ENCODE measurements at regions not wholly inside any gene's neighbourhood (a gene's known extent, or its start where the extent isn't known, plus 50 kb on each side); places are given as distances from the start of the nearest gene placed in this dataset.

DNA sequence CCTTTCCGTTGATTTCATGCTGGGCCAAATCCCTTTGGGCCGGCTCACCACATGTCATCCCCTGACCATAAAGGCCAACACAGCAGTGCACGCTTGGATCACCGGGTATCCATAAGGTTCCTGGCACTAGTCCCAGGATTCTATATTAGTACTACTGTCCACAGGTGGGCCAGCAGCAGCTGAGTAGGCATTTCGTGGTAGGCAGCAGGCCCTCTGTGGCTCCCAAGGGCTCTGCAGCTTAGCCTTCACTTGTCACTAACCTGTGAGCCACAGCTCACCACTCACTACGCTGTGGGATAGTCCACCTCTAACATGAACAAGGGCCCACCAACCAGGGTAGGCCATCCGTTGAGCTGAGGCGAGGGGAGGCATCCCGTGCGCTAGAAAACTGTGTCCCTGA lies 89.2 kb upstream of the MALRD1 start:
- Mint-ChIP-seq H3K27ac (no peak overlapping the region), H3K27me3 (ENCODE audit: low read depth) (no peaks in the 10 kb centered on the region; the same call in 1 of the 2 replicates), H3K4me1 (no peaks in the 10 kb centered on the region), H3K36me3 (peaks cover 6% of the 10 kb centered on the region; the same call in 1 of the 2 replicates), H3K9me3 (peaks cover 24% of the 10 kb centered on the region), H3K4me3 (no peak overlapping the region)
- TF ChIP-seq E2F5 (CRISPR knock-in tag; IDR thresholded peaks at IDR 0.05) (no peak), ZNF423 (CRISPR knock-in tag; IDR thresholded peaks at IDR 0.05) (no peak), OVOL2 (CRISPR knock-in tag; IDR thresholded peaks at IDR 0.05; ENCODE audit: borderline replicate concordance) (no peak), ZNF121 (CRISPR knock-in tag; IDR thresholded peaks at IDR 0.05) (no peak), MXD4 (CRISPR knock-in tag; IDR thresholded peaks at IDR 0.05; ENCODE audit: borderline replicate concordance) (no peak), NR3C1 (CRISPR knock-in tag; conservative IDR thresholded peaks at IDR 0.05; ENCODE audit: low read depth) (no peak), ARID4B (CRISPR knock-in tag; IDR thresholded peaks at IDR 0.05; ENCODE audit: borderline replicate concordance) (no peak), NFATC4 (CRISPR knock-in tag; IDR thresholded peaks at IDR 0.05) (no peak), ZNF671 (CRISPR knock-in tag; IDR thresholded peaks at IDR 0.05) (no peak), ETV6 (CRISPR knock-in tag; IDR thresholded peaks at IDR 0.05) (no peak), PREB (CRISPR knock-in tag; IDR thresholded peaks at IDR 0.05; ENCODE audit: borderline replicate concordance) (no peak), GTF2I (CRISPR knock-in tag; conservative IDR thresholded peaks at IDR 0.05) (no peak)
- TF ChIP-seq, protein P1, sequence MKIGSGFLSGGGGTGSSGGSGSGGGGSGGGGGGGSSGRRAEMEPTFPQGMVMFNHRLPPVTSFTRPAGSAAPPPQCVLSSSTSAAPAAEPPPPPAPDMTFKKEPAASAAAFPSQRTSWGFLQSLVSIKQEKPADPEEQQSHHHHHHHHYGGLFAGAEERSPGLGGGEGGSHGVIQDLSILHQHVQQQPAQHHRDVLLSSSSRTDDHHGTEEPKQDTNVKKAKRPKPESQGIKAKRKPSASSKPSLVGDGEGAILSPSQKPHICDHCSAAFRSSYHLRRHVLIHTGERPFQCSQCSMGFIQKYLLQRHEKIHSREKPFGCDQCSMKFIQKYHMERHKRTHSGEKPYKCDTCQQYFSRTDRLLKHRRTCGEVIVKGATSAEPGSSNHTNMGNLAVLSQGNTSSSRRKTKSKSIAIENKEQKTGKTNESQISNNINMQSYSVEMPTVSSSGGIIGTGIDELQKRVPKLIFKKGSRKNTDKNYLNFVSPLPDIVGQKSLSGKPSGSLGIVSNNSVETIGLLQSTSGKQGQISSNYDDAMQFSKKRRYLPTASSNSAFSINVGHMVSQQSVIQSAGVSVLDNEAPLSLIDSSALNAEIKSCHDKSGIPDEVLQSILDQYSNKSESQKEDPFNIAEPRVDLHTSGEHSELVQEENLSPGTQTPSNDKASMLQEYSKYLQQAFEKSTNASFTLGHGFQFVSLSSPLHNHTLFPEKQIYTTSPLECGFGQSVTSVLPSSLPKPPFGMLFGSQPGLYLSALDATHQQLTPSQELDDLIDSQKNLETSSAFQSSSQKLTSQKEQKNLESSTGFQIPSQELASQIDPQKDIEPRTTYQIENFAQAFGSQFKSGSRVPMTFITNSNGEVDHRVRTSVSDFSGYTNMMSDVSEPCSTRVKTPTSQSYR (CRISPR knock-in tag; IDR thresholded peaks at IDR 0.05) = no peak
- TF ChIP-seq, protein P2, sequence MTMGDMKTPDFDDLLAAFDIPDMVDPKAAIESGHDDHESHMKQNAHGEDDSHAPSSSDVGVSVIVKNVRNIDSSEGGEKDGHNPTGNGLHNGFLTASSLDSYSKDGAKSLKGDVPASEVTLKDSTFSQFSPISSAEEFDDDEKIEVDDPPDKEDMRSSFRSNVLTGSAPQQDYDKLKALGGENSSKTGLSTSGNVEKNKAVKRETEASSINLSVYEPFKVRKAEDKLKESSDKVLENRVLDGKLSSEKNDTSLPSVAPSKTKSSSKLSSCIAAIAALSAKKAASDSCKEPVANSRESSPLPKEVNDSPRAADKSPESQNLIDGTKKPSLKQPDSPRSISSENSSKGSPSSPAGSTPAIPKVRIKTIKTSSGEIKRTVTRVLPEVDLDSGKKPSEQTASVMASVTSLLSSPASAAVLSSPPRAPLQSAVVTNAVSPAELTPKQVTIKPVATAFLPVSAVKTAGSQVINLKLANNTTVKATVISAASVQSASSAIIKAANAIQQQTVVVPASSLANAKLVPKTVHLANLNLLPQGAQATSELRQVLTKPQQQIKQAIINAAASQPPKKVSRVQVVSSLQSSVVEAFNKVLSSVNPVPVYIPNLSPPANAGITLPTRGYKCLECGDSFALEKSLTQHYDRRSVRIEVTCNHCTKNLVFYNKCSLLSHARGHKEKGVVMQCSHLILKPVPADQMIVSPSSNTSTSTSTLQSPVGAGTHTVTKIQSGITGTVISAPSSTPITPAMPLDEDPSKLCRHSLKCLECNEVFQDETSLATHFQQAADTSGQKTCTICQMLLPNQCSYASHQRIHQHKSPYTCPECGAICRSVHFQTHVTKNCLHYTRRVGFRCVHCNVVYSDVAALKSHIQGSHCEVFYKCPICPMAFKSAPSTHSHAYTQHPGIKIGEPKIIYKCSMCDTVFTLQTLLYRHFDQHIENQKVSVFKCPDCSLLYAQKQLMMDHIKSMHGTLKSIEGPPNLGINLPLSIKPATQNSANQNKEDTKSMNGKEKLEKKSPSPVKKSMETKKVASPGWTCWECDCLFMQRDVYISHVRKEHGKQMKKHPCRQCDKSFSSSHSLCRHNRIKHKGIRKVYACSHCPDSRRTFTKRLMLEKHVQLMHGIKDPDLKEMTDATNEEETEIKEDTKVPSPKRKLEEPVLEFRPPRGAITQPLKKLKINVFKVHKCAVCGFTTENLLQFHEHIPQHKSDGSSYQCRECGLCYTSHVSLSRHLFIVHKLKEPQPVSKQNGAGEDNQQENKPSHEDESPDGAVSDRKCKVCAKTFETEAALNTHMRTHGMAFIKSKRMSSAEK (CRISPR knock-in tag; IDR thresholded peaks at IDR 0.05; ENCODE audit: borderline replicate concordance) = no peak
- TF ChIP-seq, protein P3, sequence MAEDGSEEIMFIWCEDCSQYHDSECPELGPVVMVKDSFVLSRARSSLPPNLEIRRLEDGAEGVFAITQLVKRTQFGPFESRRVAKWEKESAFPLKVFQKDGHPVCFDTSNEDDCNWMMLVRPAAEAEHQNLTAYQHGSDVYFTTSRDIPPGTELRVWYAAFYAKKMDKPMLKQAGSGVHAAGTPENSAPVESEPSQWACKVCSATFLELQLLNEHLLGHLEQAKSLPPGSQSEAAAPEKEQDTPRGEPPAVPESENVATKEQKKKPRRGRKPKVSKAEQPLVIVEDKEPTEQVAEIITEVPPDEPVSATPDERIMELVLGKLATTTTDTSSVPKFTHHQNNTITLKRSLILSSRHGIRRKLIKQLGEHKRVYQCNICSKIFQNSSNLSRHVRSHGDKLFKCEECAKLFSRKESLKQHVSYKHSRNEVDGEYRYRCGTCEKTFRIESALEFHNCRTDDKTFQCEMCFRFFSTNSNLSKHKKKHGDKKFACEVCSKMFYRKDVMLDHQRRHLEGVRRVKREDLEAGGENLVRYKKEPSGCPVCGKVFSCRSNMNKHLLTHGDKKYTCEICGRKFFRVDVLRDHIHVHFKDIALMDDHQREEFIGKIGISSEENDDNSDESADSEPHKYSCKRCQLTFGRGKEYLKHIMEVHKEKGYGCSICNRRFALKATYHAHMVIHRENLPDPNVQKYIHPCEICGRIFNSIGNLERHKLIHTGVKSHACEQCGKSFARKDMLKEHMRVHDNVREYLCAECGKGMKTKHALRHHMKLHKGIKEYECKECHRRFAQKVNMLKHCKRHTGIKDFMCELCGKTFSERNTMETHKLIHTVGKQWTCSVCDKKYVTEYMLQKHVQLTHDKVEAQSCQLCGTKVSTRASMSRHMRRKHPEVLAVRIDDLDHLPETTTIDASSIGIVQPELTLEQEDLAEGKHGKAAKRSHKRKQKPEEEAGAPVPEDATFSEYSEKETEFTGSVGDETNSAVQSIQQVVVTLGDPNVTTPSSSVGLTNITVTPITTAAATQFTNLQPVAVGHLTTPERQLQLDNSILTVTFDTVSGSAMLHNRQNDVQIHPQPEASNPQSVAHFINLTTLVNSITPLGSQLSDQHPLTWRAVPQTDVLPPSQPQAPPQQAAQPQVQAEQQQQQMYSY (CRISPR knock-in tag; IDR thresholded peaks at IDR 0.05) = no peak
- TF ChIP-seq, protein P4, sequence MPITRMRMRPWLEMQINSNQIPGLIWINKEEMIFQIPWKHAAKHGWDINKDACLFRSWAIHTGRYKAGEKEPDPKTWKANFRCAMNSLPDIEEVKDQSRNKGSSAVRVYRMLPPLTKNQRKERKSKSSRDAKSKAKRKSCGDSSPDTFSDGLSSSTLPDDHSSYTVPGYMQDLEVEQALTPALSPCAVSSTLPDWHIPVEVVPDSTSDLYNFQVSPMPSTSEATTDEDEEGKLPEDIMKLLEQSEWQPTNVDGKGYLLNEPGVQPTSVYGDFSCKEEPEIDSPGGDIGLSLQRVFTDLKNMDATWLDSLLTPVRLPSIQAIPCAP (CRISPR knock-in tag; IDR thresholded peaks at IDR 0.05) = no peak
- ChIA-PET POLR2A (no interaction called here), CTCF (no interaction called here)
- DNase-seq (ENCODE audit: low spot score) (no peak), ATAC-seq (no peak)

Measured in WTC11 (cell line).